ENCODE measurements at regions not wholly inside any gene's neighbourhood (a gene's known extent, or its start where the extent isn't known, plus 50 kb on each side); places are given as distances from the start of the nearest gene placed in this dataset.

DNA sequence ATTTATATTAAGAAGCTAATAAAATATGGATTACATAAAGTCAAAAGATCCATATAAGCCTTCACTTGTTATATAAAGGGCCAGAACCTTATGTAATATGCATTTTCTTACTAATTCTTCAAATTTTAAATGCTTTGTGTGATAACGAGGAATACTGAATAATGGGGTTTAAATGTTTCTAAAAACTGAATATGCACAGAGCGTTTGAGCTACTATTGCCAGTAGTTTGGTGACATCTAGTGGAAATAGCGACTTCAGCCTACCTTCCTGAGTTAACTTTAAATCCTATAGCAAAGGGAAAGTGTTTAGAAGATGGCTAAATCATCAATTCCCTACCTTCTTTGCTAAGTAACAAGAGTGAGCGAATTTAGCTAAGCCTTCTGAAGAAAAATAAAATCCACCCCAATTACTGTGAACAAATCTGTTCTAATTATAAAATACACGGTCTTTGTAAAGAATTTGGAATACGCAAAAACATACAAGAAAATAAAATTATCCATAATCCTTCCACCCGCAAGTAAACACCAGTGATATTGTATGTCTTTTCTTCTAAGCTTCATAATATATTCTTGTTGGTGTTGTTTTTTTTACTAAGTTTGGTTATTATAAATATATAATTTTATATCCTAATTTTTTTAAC, 115.5 kb upstream of the G2E3 start:
- H3K4me3 Mint-ChIP-seq (ENCODE audit: unreplicated experiment), result no peak overlapping the region
- no peaks in the 10 kb centered on the region for H3K4me1 Mint-ChIP-seq (ENCODE audit: low read depth)
- H3K27ac Mint-ChIP-seq (ENCODE audit: unreplicated experiment), result no peak overlapping the region
- peaks cover 19% of the 10 kb centered on the region for H3K27me3 Mint-ChIP-seq (ENCODE audit: low read depth)
- TF ChIP-seq, protein P1, sequence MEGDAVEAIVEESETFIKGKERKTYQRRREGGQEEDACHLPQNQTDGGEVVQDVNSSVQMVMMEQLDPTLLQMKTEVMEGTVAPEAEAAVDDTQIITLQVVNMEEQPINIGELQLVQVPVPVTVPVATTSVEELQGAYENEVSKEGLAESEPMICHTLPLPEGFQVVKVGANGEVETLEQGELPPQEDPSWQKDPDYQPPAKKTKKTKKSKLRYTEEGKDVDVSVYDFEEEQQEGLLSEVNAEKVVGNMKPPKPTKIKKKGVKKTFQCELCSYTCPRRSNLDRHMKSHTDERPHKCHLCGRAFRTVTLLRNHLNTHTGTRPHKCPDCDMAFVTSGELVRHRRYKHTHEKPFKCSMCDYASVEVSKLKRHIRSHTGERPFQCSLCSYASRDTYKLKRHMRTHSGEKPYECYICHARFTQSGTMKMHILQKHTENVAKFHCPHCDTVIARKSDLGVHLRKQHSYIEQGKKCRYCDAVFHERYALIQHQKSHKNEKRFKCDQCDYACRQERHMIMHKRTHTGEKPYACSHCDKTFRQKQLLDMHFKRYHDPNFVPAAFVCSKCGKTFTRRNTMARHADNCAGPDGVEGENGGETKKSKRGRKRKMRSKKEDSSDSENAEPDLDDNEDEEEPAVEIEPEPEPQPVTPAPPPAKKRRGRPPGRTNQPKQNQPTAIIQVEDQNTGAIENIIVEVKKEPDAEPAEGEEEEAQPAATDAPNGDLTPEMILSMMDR (IDR thresholded peaks at IDR 0.05), result peak; percentile 78
- no peak for DNase-seq (ENCODE audit: low spot score)
- no peaks in the 10 kb centered on the region for H3K36me3 Mint-ChIP-seq (ENCODE audit: low read depth)
- no peaks in the 10 kb centered on the region for H3K9me3 Mint-ChIP-seq (ENCODE audit: low read depth)

DNA sequence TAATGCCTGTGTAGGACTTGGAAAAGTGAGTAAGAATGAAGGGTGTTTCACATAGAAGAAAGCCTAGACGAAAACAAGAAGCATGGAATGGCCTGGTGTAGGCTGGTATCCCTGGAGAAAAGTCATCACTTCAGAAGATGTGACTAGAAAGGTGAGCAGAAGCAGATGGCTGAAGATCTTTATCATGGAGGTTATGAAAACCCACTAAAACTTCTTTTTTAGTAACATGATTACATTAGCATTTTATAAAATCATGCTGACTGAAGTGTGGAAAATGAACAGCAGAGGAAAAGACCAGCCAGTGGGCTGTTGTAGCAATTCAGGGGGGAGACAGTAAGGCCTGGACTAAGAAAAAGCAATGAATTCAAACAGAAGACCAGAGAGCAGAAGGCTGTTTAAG, 114.5 kb upstream of the G2E3 start:
- Mint-ChIP-seq H3K36me3 (ENCODE audit: low read depth) (no peaks in the 10 kb centered on the region), H3K27me3 (ENCODE audit: low read depth) (peaks cover 19% of the 10 kb centered on the region), H3K27ac (ENCODE audit: unreplicated experiment) (no peak overlapping the region), H3K4me3 (ENCODE audit: unreplicated experiment) (no peak overlapping the region), H3K4me1 (ENCODE audit: low read depth) (no peaks in the 10 kb centered on the region), H3K9me3 (ENCODE audit: low read depth) (no peaks in the 10 kb centered on the region)
- DNase-seq (ENCODE audit: low spot score), result no peak
- TF ChIP-seq, protein P1 (IDR thresholded peaks at IDR 0.05), result no peak

DNA sequence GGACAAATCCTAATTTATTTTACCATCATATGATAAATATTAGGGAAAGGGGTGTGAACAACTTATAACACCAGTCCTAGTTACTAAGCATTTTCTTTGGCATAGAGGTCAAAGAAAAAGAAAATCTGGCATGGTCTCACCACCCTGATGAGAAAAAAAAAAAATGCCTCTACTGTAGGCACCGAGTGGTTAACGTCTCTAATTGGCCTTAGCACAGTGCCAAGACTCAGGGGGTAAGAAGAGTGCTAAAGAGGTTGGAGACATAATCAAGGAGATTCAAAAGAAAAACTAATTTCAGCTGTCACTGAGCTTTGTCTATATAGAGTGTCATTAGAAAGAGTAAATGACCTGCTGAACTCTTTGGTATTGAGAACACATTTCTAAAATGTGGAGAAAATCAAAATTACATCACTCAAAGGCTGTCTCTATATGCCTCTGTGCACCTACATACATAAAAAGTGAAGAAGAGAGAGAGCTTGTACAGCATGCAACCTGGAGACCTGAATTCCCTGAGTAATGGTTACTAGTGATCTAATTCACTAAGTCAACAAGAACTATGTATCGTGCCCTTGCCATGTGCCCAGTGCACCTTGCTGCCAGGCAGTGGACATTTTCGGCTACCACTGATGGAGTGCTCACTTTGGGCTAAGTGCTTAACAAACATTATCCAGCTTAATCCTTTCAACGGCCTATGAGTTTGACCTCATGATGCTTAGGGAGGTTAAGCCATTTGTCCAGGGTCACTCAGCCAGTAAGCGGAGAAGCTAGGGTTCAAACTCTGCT, 113.8 kb upstream of the G2E3 start:
- DNase-seq (ENCODE audit: low spot score), result no peak
- TF ChIP-seq, protein P1 (IDR thresholded peaks at IDR 0.05), result no peak
- no peaks in the 10 kb centered on the region for H3K36me3 Mint-ChIP-seq (ENCODE audit: low read depth)

DNA sequence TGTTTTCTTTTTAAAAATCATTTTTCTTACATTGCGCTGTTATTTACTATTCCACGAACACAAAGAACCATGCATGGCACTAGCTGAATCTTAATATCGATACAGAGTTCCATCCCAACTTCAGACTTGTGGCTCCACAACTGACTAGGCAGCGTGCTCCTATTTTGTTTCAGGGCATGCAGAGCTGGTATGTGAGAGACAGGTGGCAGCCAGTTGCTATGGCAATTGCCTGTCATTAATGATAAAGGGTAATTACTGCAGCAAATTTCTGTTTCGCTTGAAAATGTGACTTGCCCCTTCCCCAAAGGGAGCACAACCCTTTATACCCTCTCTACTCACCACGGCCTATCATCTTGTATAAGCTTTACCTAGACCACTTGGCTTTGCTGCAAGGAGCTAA, 113.1 kb upstream of the G2E3 start:
- no peak for DNase-seq (ENCODE audit: low spot score)
- H3K4me1 Mint-ChIP-seq (ENCODE audit: low read depth), result no peaks in the 10 kb centered on the region
- TF ChIP-seq, protein P1 (IDR thresholded peaks at IDR 0.05), result no peak
- H3K9me3 Mint-ChIP-seq (ENCODE audit: low read depth), result no peaks in the 10 kb centered on the region
- H3K27ac Mint-ChIP-seq (ENCODE audit: unreplicated experiment), result no peak overlapping the region
- H3K36me3 Mint-ChIP-seq (ENCODE audit: low read depth), result no peaks in the 10 kb centered on the region
- no peak overlapping the region for H3K4me3 Mint-ChIP-seq (ENCODE audit: unreplicated experiment)
- peaks cover 17% of the 10 kb centered on the region for H3K27me3 Mint-ChIP-seq (ENCODE audit: low read depth)

More for the DNA sequence above, 113.8 kb upstream of the G2E3 start:
- H3K27me3 Mint-ChIP-seq (ENCODE audit: low read depth), result peaks cover 19% of the 10 kb centered on the region
- H3K9me3 Mint-ChIP-seq (ENCODE audit: low read depth), result no peaks in the 10 kb centered on the region
- H3K4me1 Mint-ChIP-seq (ENCODE audit: low read depth), result no peaks in the 10 kb centered on the region
- H3K4me3 Mint-ChIP-seq (ENCODE audit: unreplicated experiment), result no peak overlapping the region
- no peak overlapping the region for H3K27ac Mint-ChIP-seq (ENCODE audit: unreplicated experiment)

DNA sequence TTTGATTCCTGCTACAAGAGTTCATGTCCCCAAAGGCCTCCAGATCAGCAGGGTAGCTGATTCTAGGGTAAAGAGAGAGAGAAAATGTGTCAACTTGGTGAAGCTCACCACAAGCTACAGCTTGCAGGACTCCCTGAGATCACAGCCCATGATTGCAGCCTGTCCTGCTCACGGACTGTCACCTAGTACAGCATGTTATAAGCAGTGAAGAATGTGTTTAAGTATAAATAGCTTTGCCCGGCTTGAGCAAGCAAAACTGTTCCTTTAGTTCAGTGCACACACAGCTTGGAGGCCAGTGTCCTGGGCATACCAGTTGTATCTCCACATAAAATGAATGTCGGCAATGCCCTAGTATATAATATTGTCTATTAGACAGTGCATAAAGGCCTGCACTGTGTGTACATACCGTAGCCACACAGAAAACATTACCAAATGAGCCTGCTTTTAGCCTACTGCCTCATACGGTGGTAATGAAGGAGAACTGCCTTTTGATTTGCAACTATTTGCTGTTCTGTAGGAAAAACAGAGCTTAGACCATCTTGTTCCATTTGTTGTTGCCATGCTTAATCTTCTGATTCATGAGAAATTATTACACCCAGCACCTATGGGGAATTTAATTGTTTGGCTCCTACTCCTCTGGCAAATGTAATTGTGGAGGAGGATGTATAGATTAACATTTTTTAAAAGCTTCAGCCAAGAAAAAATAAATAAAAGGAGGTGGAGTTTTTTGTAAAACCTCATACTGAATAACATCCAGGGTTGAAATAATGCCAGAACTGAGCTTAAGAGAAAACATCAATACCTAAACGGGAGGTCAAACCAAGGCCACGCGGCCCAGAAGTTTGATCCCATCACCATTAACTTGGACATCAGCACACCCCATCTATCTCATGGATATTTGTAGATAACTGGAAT, 108.1 kb upstream of the G2E3 start:
- H3K27me3 Mint-ChIP-seq (ENCODE audit: low read depth), result peaks cover 3% of the 10 kb centered on the region

More for the DNA sequence above, 108.1 kb upstream of the G2E3 start:
- Mint-ChIP-seq H3K36me3 (ENCODE audit: low read depth) (no peaks in the 10 kb centered on the region), H3K27ac (ENCODE audit: unreplicated experiment) (no peak overlapping the region), H3K9me3 (ENCODE audit: low read depth) (no peaks in the 10 kb centered on the region), H3K4me1 (ENCODE audit: low read depth) (no peaks in the 10 kb centered on the region), H3K4me3 (ENCODE audit: unreplicated experiment) (no peak overlapping the region)
- DNase-seq (ENCODE audit: low spot score), result no peak
- TF ChIP-seq, protein P1 (IDR thresholded peaks at IDR 0.05), result no peak
